H1 (cell line): ENCODE measurements at regions not wholly inside any gene's neighbourhood (a gene's known extent, or its start where the extent isn't known, plus 50 kb on each side); places are given as distances from the start of the nearest gene placed in this dataset.

ENCODE experiments used
- CTCF ChIA-PET: fragments of 300-600 bp; sonication (Branson Sonifier 250); formaldehyde crosslinking; loops from one replicate; lab custom pipeline; 2021; ENCODE audit not compliant: partially characterized antibody; lab: Charles Lee
- POLR2A ChIA-PET: fragments of 300-600 bp; sonication (Branson Sonifier 250); formaldehyde crosslinking; loops from one replicate; lab custom pipeline; 2021; ENCODE audit warnings: inconsistent platforms; ENCODE audit not compliant: partially characterized antibody; lab: Charles Lee
- DNase-seq, 2 experiments: peaks; one replicate each; pipeline versions ENCODE4 v3.0.0 to v3.0.0-alpha.2; 2010 to 2022; ENCODE audit warnings: low spot score in 2 of 2, low read depth in 1 of 2, mixed read lengths in 1 of 2
- FAIRE-seq: peaks from 2 replicates; lab custom pipeline; 2011; peaks lifted over from hg19 to GRCh38; lab: Jason Lieb, UNC
- H2AFZ ChIP-seq: 2 replicates; pipeline ENCODE4 v1.8.1; 2012; ENCODE audit warnings: low read length, inconsistent platforms
- H2AK5ac ChIP-seq: 2 replicates; pipeline ENCODE4 v1.6.1; 2013; ENCODE audit warnings: low read depth, low read length
- H2BK120ac ChIP-seq: replicated peaks from 2 replicates; pipeline ENCODE3; 2013; ENCODE audit warnings: low read depth, low read length, inconsistent platforms
- H2BK12ac ChIP-seq: 2 replicates; pipeline ENCODE4 v1.6.1; 2013; ENCODE audit warnings: low read depth, low read length
- H2BK15ac ChIP-seq: 2 replicates; pipeline ENCODE4 v1.6.1; 2013; ENCODE audit warnings: low read length
- H2BK20ac ChIP-seq: 2 replicates; pipeline ENCODE4 v1.6.1; 2013; ENCODE audit warnings: low read length
- H2BK5ac ChIP-seq: 2 replicates; pipeline ENCODE4 v1.6.1; 2013; ENCODE audit warnings: low read depth, low read length
- H3K14ac ChIP-seq: 2 replicates; pipeline ENCODE4 v1.6.1; 2013; ENCODE audit warnings: inconsistent platforms; ENCODE audit not compliant: insufficient read length
- H3K18ac ChIP-seq: 2 replicates; pipeline ENCODE4 v1.6.1; 2013; ENCODE audit warnings: low read length; ENCODE audit errors: extremely low read depth
- H3K23ac ChIP-seq: 2 replicates; pipeline ENCODE4 v1.6.1; 2013; ENCODE audit warnings: inconsistent platforms; ENCODE audit not compliant: insufficient read length
- H3K23me2 ChIP-seq: 2 replicates; pipeline ENCODE4 v1.6.1; 2013; ENCODE audit warnings: low read depth, low read length
- H3K27ac ChIP-seq: 2 replicates; pipeline ENCODE4 v1.6.1; 2011; ENCODE audit warnings: low read depth, low read length, inconsistent platforms
- H3K27me3 ChIP-seq, 4 experiments: replicated peaks in 1 of 4; 1 replicate in 1 of 4; 2 replicates in 3 of 4; pipeline versions ENCODE4 v1.6.1 to v1.8.1; 2011 to 2013; ENCODE audit warnings: low read length in 3 of 4, mild to moderate bottlenecking in 3 of 4, inconsistent platforms in 2 of 4, mixed read lengths in 2 of 4, moderate library complexity in 1 of 4; ENCODE audit not compliant: control insufficient read depth in 3 of 4, insufficient read depth in 3 of 4; ENCODE audit errors: extremely low read depth in 1 of 4
- H3K36me3 ChIP-seq, 4 experiments: 2 replicates each; pipeline versions ENCODE4 v1.6.1 to v1.8.1; 2011 to 2013; ENCODE audit warnings: mild to moderate bottlenecking in 4 of 4, low read length in 3 of 4, moderate library complexity in 2 of 4, control low read depth in 1 of 4, inconsistent platforms in 1 of 4; ENCODE audit not compliant: insufficient read depth in 4 of 4, control insufficient read depth in 2 of 4
- H3K4ac ChIP-seq: replicated peaks from 2 replicates; pipeline ENCODE3; 2013; ENCODE audit warnings: low read length, low read depth, mixed read lengths, inconsistent platforms; ENCODE audit not compliant: insufficient read length
- H3K4me1 ChIP-seq, 4 experiments: replicated peaks in 1 of 4; 1 replicate in 1 of 4; 2 replicates in 3 of 4; pipeline versions ENCODE4 v1.6.1 to v1.8.1; 2011 to 2013; ENCODE audit warnings: low read length in 3 of 4, inconsistent platforms in 2 of 4, mixed read lengths in 1 of 4; ENCODE audit not compliant: insufficient read depth in 4 of 4, control insufficient read depth in 3 of 4
- H3K4me2 ChIP-seq, 2 experiments: 2 replicates each; pipeline versions ENCODE4 v1.6.1 to v1.8.1; 2011 to 2013; ENCODE audit warnings: low read depth in 2 of 2, low read length in 2 of 2, control low read depth in 1 of 2, inconsistent platforms in 1 of 2, mild to moderate bottlenecking in 1 of 2; ENCODE audit not compliant: insufficient read depth in 1 of 2
- H3K4me3 ChIP-seq, 4 experiments: fragments of 200-600, 300-600 bp in 1 of 4; sonication (generic), shearing (Covaris generic), sonication (Bioruptor Twin) in 1 of 4; 2 replicates each; pipeline versions ENCODE4 v1.5.1 to v1.8.1; 2011 to 2016; ENCODE audit warnings: low read length in 4 of 4, low read depth in 3 of 4, control low read depth in 2 of 4, inconsistent platforms in 2 of 4, mild to moderate bottlenecking in 2 of 4, mixed read lengths in 1 of 4, moderate library complexity in 1 of 4; ENCODE audit not compliant: insufficient read depth in 2 of 4; ENCODE audit errors: extremely low read depth in 1 of 4
- H3K56ac ChIP-seq: replicated peaks from 2 replicates; pipeline ENCODE3; 2013; ENCODE audit warnings: low read depth, mild to moderate bottlenecking, mixed read lengths, low read length, inconsistent platforms; ENCODE audit not compliant: insufficient read length
- H3K79me1 ChIP-seq: 2 replicates; pipeline ENCODE4 v1.6.1; 2013; ENCODE audit warnings: low read depth, low read length, control low read depth
- H3K79me2 ChIP-seq, 2 experiments: 2 replicates each; pipeline versions ENCODE4 v1.6.1 to v1.8.1; 2012 to 2013; ENCODE audit warnings: low read length in 2 of 2, mild to moderate bottlenecking in 2 of 2, inconsistent platforms in 1 of 2; ENCODE audit not compliant: insufficient read depth in 2 of 2, control insufficient read depth in 1 of 2
- H3K9ac ChIP-seq, 4 experiments: replicated peaks in 1 of 4; 1 replicate in 1 of 4; 2 replicates in 3 of 4; pipeline versions ENCODE4 v1.6.1 to v1.8.1; 2011 to 2013; ENCODE audit warnings: low read depth in 3 of 4, low read length in 3 of 4, control low read depth in 2 of 4, mild to moderate bottlenecking in 2 of 4, moderate library complexity in 2 of 4, inconsistent platforms in 1 of 4; ENCODE audit errors: extremely low read depth in 1 of 4
- H3K9me3 ChIP-seq, 2 experiments: 2 replicates each; pipeline versions ENCODE4 v1.6.1 to v1.8.1; 2012 to 2013; ENCODE audit warnings: mild to moderate bottlenecking in 2 of 2, moderate library complexity in 2 of 2, control low read depth in 1 of 2, inconsistent platforms in 1 of 2, low read depth in 1 of 2, low read length in 1 of 2, mixed read lengths in 1 of 2; ENCODE audit not compliant: insufficient read depth in 2 of 2
- H4K20me1 ChIP-seq, 2 experiments: replicated peaks in 1 of 2; 2 replicates each; pipeline versions ENCODE3 to v1.8.1; 2011 to 2013; ENCODE audit warnings: inconsistent platforms in 2 of 2, low read length in 2 of 2, mild to moderate bottlenecking in 1 of 2; ENCODE audit not compliant: insufficient read depth in 2 of 2, control insufficient read depth in 1 of 2
- H4K5ac ChIP-seq: 2 replicates; pipeline ENCODE4 v1.6.1; 2013; ENCODE audit warnings: low read length, low read depth, mixed read lengths, inconsistent platforms; ENCODE audit not compliant: insufficient read length
- H4K8ac ChIP-seq: 2 replicates; pipeline ENCODE4 v1.8.0; 2013; ENCODE audit warnings: mild to moderate bottlenecking, moderate library complexity, low read length, inconsistent platforms; ENCODE audit not compliant: insufficient read depth; ENCODE audit errors: extremely low read depth
- H4K91ac ChIP-seq: replicated peaks from 2 replicates; pipeline ENCODE3; 2013; ENCODE audit warnings: low read length, mixed read lengths, inconsistent platforms; ENCODE audit not compliant: insufficient read length
- CTCF ChIP-seq, 3 experiments: IDR thresholded peaks; 1 replicate in 2 of 3; 2 replicates in 1 of 3; pipeline versions ENCODE4 v1.5.1 to v1.6.1; 2011; ENCODE audit warnings: low read length in 3 of 3, mild to moderate bottlenecking in 3 of 3, inconsistent platforms in 2 of 3, low read depth in 1 of 3, moderate library complexity in 1 of 3; ENCODE audit not compliant: insufficient read depth in 1 of 3; ENCODE audit errors: control extremely low read depth in 1 of 3
- GTF2F1 ChIP-seq: IDR thresholded peaks from 2 replicates; pipeline ENCODE4 v1.6.1; 2012; ENCODE audit warnings: low read depth, low read length, improper control_type of control experiment, borderline replicate concordance
- WGBS, 2 experiments: shearing (Covaris generic) in 1 of 2; methylation state at CpG; one replicate each; pipeline versions ENCODE4 v1.1.6 to v1.1.7; 2013 to 2015; ENCODE audit warnings: low lambda C conversion rate in 2 of 2, mixed read lengths in 2 of 2, inconsistent platforms in 1 of 2, low coverage in 1 of 2, missing lambda C conversion rate in 1 of 2; ENCODE audit not compliant: insufficient replicate concordance in 2 of 2, insufficient coverage in 1 of 2, insufficient read length in 1 of 2; ENCODE audit errors: extremely low coverage in 1 of 2, missing lambda C conversion rate in 1 of 2; 5-methylcytosine and 5-hydroxymethylcytosine counted together

GRCh38 chr11:41775296-41775695 lies 315.8 kb upstream of the LRRC4C start:
- Histone ChIP-seq H3K4ac (no peak overlapping the region), H3K9ac (no peak overlapping the region)
- TF ChIP-seq GTF2F1: no peak
- no peak for TF ChIP-seq CTCF (IDR thresholded peaks at IDR 0.05; ENCODE audit: control extremely low read depth in 1 of 3, insufficient read depth in 1 of 3, low read depth in 1 of 3, low read length in 3 of 3)

More at GRCh38 chr11:41775296-41775695, 315.8 kb upstream of the LRRC4C start:
- H4K5ac ChIP-seq: no peak overlapping the region
- H3K18ac ChIP-seq: no peak overlapping the region
- H3K23ac ChIP-seq: no peak overlapping the region
- H2BK20ac ChIP-seq: no peak overlapping the region
- no peak overlapping the region for H4K91ac ChIP-seq
- no peak overlapping the region for H3K14ac ChIP-seq
- no peak overlapping the region for H2BK12ac ChIP-seq
- no peak overlapping the region for H2BK120ac ChIP-seq
- no peaks in the 10 kb centered on the region for H4K20me1 ChIP-seq
- H3K36me3 ChIP-seq: no peaks in the 10 kb centered on the region
- no peak overlapping the region for H2BK5ac ChIP-seq
- no peaks in the 10 kb centered on the region; a peak in 1 of 7 replicates for H3K4me1 ChIP-seq
- POLR2A ChIA-PET: no interaction called here
- no peaks in the 10 kb centered on the region for H3K27me3 ChIP-seq
- no peak overlapping the region for H2AK5ac ChIP-seq
- H3K79me1 ChIP-seq: no peaks in the 10 kb centered on the region
- no peak for DNase-seq
- H3K4me3 ChIP-seq: no peak overlapping the region
- H2BK15ac ChIP-seq: no peak overlapping the region
- no peak overlapping the region for H3K4me2 ChIP-seq
- H4K8ac ChIP-seq: no peak overlapping the region
- CTCF ChIA-PET: no interaction called here
- H3K56ac ChIP-seq: no peak overlapping the region
- H2AFZ ChIP-seq: no peak overlapping the region
- no peak overlapping the region for H3K27ac ChIP-seq
- WGBS, 2 experiments: 90% methylated on average over 1 of the region's 1 CpG; no CpG with 5 or more reads in 1 of the 2 experiments
- FAIRE-seq: no peak
- H3K9me3 ChIP-seq: peaks cover 0 to 5% of the 10 kb centered on the region in 2 experiments; a peak in 1 of 4 replicates
- no peaks in the 10 kb centered on the region for H3K23me2 ChIP-seq
- H3K79me2 ChIP-seq: no peaks in the 10 kb centered on the region
